Coronary artery (tissue), 2 donors: ENCODE measurements at regions not wholly inside any gene's neighbourhood (a gene's known extent, or its start where the extent isn't known, plus 50 kb on each side); places are given as distances from the start of the nearest gene placed in this dataset.

ENCODE experiments used
- DNase-seq: peaks from one replicate; pipeline ENCODE4 v3.0.0-alpha.2; 2017; ENCODE audit warnings: low spot score
- H3K27ac ChIP-seq, 2 donors: fragments of 200-600 bp; sonication (generic); one replicate each; pipeline ENCODE4 v1.5.1; 2016 to 2019
- H3K4me3 ChIP-seq: fragments of 200-600 bp; sonication (generic); 2 replicates; pipeline ENCODE4 v1.5.1; 2016; ENCODE audit warnings: mild to moderate bottlenecking, moderate library complexity
- TF ChIP-seq, protein P1 (sequence below): fragments of 200-600 bp; sonication (generic); IDR thresholded peaks from one replicate; pipeline ENCODE4 v1.5.1; 2019; ENCODE audit warnings: antibody characterized with exemption

DNA sequence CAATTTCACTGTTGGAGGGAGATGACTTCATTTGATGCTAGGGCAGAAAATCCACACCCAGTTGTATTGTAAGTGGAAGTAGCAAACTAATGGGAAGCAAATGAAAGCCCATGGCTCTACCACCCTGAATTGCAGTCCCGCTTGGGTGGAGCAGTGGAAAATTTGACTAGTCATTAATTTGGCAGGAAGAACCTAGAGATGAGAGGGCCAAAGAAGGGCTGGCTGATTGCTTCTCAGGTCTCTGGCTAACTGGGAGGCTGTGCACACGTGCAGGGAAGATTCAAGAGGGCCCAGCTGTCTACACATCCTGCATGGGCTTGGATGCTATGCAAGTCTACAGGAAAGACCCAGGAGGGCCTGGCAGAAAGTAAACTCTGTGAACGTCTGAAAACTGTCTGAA lies 466.2 kb downstream of the TFAP2A start:
- no peak overlapping the region for H3K27ac ChIP-seq
- H3K4me3 ChIP-seq: no peak overlapping the region
- no peak for DNase-seq
- TF ChIP-seq, protein P1, sequence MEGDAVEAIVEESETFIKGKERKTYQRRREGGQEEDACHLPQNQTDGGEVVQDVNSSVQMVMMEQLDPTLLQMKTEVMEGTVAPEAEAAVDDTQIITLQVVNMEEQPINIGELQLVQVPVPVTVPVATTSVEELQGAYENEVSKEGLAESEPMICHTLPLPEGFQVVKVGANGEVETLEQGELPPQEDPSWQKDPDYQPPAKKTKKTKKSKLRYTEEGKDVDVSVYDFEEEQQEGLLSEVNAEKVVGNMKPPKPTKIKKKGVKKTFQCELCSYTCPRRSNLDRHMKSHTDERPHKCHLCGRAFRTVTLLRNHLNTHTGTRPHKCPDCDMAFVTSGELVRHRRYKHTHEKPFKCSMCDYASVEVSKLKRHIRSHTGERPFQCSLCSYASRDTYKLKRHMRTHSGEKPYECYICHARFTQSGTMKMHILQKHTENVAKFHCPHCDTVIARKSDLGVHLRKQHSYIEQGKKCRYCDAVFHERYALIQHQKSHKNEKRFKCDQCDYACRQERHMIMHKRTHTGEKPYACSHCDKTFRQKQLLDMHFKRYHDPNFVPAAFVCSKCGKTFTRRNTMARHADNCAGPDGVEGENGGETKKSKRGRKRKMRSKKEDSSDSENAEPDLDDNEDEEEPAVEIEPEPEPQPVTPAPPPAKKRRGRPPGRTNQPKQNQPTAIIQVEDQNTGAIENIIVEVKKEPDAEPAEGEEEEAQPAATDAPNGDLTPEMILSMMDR: no peak

DNA sequence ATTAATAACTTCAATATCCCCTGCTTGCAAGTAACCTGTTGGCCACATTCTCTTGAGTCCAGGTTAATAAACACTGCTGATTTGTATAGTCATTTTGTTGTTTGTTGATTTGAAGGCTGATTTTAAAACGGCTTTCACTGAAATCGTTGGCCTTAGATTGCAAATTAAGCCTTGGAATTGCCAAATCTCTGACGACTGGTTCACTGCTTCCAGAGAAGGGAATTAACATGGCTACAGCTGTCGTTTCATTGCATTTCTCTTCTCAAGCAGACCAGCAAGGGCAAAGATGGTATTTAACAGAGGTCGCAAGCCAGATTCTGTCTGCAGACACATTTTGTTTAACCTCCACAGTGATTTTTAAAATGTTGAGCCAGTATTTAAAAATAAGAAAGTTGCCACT lies 470.9 kb downstream of the TFAP2A start:
- TF ChIP-seq, protein P1: no peak
- H3K4me3 ChIP-seq: no peak overlapping the region
- DNase-seq: no peak
- no peak overlapping the region for H3K27ac ChIP-seq

DNA sequence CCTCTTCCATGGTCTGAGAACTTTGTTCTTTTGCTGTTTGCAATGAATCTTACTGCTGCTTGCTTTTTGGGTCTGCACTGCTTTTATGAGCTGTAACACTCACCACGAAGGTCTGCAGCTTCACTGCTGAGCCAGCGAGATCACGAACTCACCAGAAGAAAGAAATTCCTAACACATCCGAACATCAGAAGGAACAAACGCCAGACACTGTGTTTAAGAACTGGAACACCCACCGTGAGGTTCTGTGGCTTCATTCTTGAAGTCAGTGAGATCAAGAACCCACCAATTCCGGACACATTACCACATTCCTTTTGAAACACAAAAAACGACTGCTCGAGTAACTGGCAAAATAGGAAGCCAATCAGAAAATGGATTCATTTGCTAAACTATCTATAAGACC lies 471.8 kb downstream of the TFAP2A start:
- DNase-seq: no peak
- no peak overlapping the region for H3K4me3 ChIP-seq
- TF ChIP-seq, protein P1: no peak
- no peak overlapping the region for H3K27ac ChIP-seq

DNA sequence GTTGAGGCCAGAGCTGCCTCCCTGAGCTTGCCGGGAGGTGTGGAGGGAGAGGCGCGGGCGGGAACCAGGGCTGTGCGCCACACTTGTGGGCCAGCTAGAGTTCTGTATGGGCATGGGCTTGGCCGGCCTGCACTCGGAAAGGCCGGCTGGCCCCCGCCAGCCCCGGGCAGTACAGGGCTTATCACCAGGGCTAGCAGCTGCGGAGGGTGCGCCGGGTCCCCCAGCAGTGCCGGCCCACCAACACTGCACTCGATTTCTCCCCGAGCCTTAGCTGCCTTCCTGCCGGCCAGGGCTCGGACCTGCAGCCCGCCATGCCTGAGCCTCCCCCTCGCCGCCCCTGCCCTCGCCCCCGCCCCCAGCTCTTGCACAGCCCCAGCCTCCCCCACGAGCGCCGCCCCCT lies 472.7 kb downstream of the TFAP2A start:
- TF ChIP-seq, protein P1: no peak
- Histone ChIP-seq H3K27ac (no peak overlapping the region), H3K4me3 (no peak overlapping the region)
- no peak for DNase-seq

DNA sequence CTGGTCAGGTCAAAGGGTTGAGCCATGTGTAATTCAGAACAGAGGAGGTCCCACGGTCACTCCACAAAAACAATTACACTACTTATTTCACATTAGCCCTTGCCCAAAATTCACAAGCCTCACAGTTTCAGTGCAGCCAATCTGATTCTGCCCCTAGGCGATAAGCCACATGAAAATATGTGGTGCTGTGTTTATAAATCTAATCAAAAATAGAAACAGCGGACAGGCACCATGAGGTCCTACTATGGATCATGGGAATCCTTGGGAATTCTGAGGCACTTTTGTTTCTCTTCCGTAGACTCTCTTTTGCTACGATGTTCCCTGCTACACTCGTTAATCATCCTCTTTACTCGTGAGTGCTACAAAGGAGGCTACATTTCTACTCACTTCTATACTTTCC lies 476.1 kb downstream of the TFAP2A start:
- Histone ChIP-seq H3K4me3 (no peak overlapping the region), H3K27ac (no peak overlapping the region)
- no peak for DNase-seq
- TF ChIP-seq, protein P1: no peak

DNA sequence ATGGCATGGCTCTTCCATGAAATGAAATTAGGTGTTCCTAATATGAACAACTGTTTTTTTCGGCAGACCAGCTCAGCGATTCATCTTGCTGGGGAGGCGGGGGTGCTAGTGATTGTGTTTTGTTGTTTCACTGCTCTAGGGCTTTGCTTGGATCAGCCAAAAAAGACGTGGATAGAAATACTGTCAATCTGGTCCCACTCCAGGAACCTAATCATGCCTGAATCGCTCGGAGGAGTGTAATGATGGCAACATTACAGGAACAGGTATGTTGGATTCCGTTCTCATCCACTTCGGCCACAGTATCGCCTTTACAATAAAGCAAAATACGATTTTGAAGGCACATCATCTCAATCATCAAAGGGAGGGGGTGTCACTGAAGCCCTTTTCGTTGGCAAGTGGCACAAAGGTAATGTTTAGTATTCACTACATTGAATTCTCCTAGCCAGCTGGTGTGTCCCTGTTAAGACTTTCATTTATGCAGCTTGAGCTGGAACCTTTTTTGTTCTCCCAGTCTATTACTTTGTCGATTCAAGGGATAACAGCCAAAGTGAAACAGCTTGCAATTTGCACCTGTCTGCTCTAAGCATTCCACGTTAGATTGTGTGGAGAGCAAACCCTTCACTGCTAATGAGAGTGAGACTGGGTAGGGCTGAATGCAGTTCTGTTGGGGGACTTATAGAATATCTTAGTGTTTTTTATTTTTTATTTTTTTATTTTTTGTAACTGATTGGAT lies 477.7 kb downstream of the TFAP2A start:
- no peak overlapping the region for H3K27ac ChIP-seq
- DNase-seq: no peak
- TF ChIP-seq, protein P1: no peak
- H3K4me3 ChIP-seq: no peak overlapping the region

DNA sequence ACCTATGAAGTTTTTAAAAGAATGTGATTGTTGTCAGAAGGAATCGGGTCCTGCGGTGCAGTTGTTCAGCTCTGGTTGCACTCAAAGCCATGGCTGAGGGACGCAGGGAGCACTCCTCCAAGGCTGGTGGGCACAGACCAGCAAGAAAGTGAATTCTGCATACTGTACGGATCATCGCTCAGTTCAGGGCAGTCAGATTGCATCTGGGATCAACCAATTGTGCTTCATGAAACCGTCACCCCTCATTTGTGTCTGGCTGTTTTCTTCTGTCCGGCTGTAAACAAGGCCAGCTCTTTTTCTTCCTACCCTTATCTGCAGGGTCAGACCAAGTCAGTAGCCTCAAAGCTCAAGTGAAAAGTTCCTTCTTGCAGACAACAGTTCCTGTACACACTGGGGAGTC lies 478.3 kb downstream of the TFAP2A start:
- TF ChIP-seq, protein P1: no peak
- DNase-seq: no peak
- Histone ChIP-seq H3K27ac (no peak overlapping the region), H3K4me3 (no peak overlapping the region)
